Natural killer cell treated with Interleukin-12 subunit alpha and Interleukin-12 subunit beta and Interleukin-15 and Interleukin-18, amount 100 ng/mL, for 72 hours (primary cell): ENCODE measurements at regions not wholly inside any gene's neighbourhood (a gene's known extent, or its start where the extent isn't known, plus 50 kb on each side); places are given as distances from the start of the nearest gene placed in this dataset.
"Not testable (repeated sequence)": the region's sequence is repeated elsewhere in the genome, so short reads cannot be mapped to it uniquely, and the experiment has no call there.

Experiments used
- ATAC-seq, 2 donors: fragments of 150-1000 bp; cut with Tn5 transposase in 1 of 2; sonication (Bioruptor Pico), chemical (Tn5 transposase) in 1 of 2; 2 replicates each; pipeline ENCODE4 v1.10.0; 2021
- DNase-seq: peaks from one replicate; pipeline ENCODE4 v3.0.0; 2022; ENCODE audit warnings: low spot score
- H3K27ac Mint-ChIP-seq, 2 donors: 1 replicate in 1 of 2; 2 replicates in 1 of 2; pipeline ENCODE4 v1.8.0; 2022; ENCODE audit warnings: mixed read lengths in 2 of 2, mild to moderate bottlenecking in 1 of 2, moderate library complexity in 1 of 2
- H3K27me3 Mint-ChIP-seq, 2 donors: 1 replicate in 1 of 2; 2 replicates in 1 of 2; pipeline ENCODE4 v1.8.0; 2022; ENCODE audit warnings: mixed read lengths in 2 of 2
- H3K36me3 Mint-ChIP-seq: one replicate; pipeline ENCODE4 v1.8.0; 2022; ENCODE audit warnings: mixed read lengths
- H3K4me1 Mint-ChIP-seq, 2 donors: 1 replicate in 1 of 2; 2 replicates in 1 of 2; pipeline ENCODE4 v1.8.0; 2022; ENCODE audit warnings: low read depth in 2 of 2, mixed read lengths in 2 of 2, mild to moderate bottlenecking in 1 of 2
- H3K4me3 Mint-ChIP-seq: one replicate; pipeline ENCODE4 v1.8.0; 2022; ENCODE audit warnings: mixed read lengths
- H3K9me3 Mint-ChIP-seq: 2 replicates; pipeline ENCODE4 v1.8.0; 2022; ENCODE audit warnings: mixed read lengths

- Mint-ChIP-seq H3K27me3 (no peaks in the 10 kb centered on the region), H3K36me3 (no peaks in the 10 kb centered on the region), H3K4me3 (no peak overlapping the region), H3K9me3 (peaks cover 7% of the 10 kb centered on the region), H3K27ac (no peak overlapping the region), H3K4me1 (no peaks in the 10 kb centered on the region)
- DNase-seq (no peak), ATAC-seq (no peak)
Observed at GRCh38 chr20:11484479-11484878, 433.2 kb upstream of the BTBD3 start.

- DNase-seq (no peak), ATAC-seq (no peak)
- Mint-ChIP-seq H3K27me3 (no peaks in the 10 kb centered on the region), H3K27ac (no peak overlapping the region), H3K4me1 (no peaks in the 10 kb centered on the region), H3K9me3 (peaks cover 7% of the 10 kb centered on the region), H3K4me3 (no peak overlapping the region), H3K36me3 (peaks cover 5% of the 10 kb centered on the region)
Observed at GRCh38 chr20:11492386-11492785, 425.3 kb upstream of the BTBD3 start.

DNA sequence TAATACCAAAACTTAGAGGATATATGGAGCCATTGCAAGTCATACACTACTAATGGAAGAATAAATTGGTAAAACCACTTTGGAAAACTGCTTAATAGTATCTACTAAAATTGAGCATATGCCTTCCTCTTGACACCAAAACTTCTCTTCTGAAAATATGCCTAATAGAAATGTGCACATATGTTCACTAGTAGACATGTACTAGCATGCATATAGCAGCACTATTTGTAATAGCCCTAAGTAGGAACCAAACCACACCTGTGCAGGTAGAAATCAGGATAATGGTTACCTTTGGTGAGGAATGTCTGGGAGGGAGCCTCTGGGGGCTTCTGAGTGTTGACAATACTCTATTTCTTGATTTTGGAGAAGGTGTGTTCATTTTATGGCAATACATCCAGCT is 424.8 kb upstream of the BTBD3 start:
- no peak overlapping the region for H3K4me3 Mint-ChIP-seq
- ATAC-seq = no peak

GRCh38 chr20:11496380-11496779 is 421.3 kb upstream of the BTBD3 start:
- Mint-ChIP-seq H3K4me3 (no peak overlapping the region), H3K27ac (no peak overlapping the region), H3K4me1 (no peaks in the 10 kb centered on the region), H3K27me3 (no peaks in the 10 kb centered on the region), H3K9me3 (peaks cover 3% of the 10 kb centered on the region), H3K36me3 (peaks cover 5% of the 10 kb centered on the region)
- ATAC-seq = no peak
- no peak for DNase-seq

More for the DNA sequence above, 424.8 kb upstream of the BTBD3 start:
- no peak overlapping the region for H3K27ac Mint-ChIP-seq
- H3K27me3 Mint-ChIP-seq = no peaks in the 10 kb centered on the region
- H3K36me3 Mint-ChIP-seq = peaks cover 5% of the 10 kb centered on the region
- H3K9me3 Mint-ChIP-seq = peaks cover 7% of the 10 kb centered on the region
- DNase-seq = no peak
- H3K4me1 Mint-ChIP-seq = no peaks in the 10 kb centered on the region

DNA sequence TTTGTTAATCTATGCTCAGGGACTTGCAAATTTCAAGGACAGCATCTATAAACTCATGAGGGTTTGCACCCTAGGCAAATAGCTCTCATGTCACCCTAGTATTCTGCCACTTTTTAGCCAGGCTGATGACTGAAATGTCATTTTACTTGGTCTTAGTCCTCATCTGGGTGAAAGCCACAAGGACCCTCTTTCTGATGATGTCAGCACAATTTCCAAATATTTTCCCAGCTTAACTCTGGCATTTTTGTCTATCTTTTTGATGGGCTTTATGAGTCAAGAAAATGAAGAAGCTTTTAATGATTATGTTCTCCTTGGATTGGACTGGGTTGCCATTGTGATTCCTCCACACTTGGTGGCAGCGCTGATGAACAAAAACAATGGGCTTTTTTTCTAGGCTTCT is 420.1 kb upstream of the BTBD3 start:
- peaks cover 3% of the 10 kb centered on the region for H3K9me3 Mint-ChIP-seq
- H3K36me3 Mint-ChIP-seq = peaks cover 5% of the 10 kb centered on the region
- DNase-seq (no peak), ATAC-seq (no peak)
- no peak overlapping the region for H3K4me3 Mint-ChIP-seq
- H3K4me1 Mint-ChIP-seq = no peaks in the 10 kb centered on the region
- H3K27ac Mint-ChIP-seq = no peak overlapping the region
- H3K27me3 Mint-ChIP-seq = no peaks in the 10 kb centered on the region

- peaks cover 11% of the 10 kb centered on the region for H3K9me3 Mint-ChIP-seq
- DNase-seq (no peak), ATAC-seq (no peak)
- H3K4me3 Mint-ChIP-seq = no peak overlapping the region
- H3K36me3 Mint-ChIP-seq = peaks cover 5% of the 10 kb centered on the region
- H3K27ac Mint-ChIP-seq = no peak overlapping the region
- no peaks in the 10 kb centered on the region for H3K27me3 Mint-ChIP-seq
- H3K4me1 Mint-ChIP-seq = no peaks in the 10 kb centered on the region
Observed at GRCh38 chr20:11499101-11499634, 418.5 kb upstream of the BTBD3 start.

GRCh38 chr20:11502061-11502460 is 415.6 kb upstream of the BTBD3 start:
- peaks cover under 1% of the 10 kb centered on the region for H3K36me3 Mint-ChIP-seq
- no peak overlapping the region for H3K27ac Mint-ChIP-seq
- no peak for DNase-seq

GRCh38 chr20:11502671-11503070 is 415.0 kb upstream of the BTBD3 start:
- ATAC-seq (no peak), DNase-seq (no peak)
- Mint-ChIP-seq H3K27me3 (no peaks in the 10 kb centered on the region), H3K4me1 (no peaks in the 10 kb centered on the region), H3K4me3 (no peak overlapping the region), H3K27ac (no peak overlapping the region), H3K36me3 (no peaks in the 10 kb centered on the region), H3K9me3 (peaks cover 20% of the 10 kb centered on the region)

More at GRCh38 chr20:11502061-11502460, 415.6 kb upstream of the BTBD3 start:
- Mint-ChIP-seq H3K27me3 (no peaks in the 10 kb centered on the region), H3K9me3 (peaks cover 20% of the 10 kb centered on the region), H3K4me1 (no peaks in the 10 kb centered on the region), H3K4me3 (no peak overlapping the region)
- ATAC-seq = no peak

GRCh38 chr20:11509776-11510175 is 407.9 kb upstream of the BTBD3 start:
- Mint-ChIP-seq H3K27me3 (no peaks in the 10 kb centered on the region), H3K4me3 (no peak overlapping the region), H3K27ac (no peak overlapping the region), H3K4me1 (no peaks in the 10 kb centered on the region), H3K9me3 (peaks cover 15% of the 10 kb centered on the region), H3K36me3 (no peaks in the 10 kb centered on the region)
- ATAC-seq (no peak), DNase-seq (no peak)

DNA sequence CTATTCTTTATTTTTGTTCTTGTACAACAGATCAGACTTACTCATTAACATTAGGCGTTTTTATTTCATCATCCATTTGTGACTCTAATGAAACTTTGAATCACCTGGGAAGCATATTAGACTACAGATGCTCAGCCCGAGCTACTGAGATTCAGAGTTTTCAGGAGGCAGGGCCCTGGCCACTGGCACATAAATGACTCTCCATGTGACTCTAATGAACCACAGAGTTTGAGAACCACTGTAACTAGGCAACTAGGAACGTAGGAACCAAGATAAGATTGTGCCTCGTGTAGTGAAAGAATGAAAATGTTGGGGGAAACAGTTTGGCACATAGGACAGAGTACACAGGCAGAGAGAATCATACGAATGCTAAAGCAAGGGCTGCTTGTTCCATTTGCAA is 405.9 kb upstream of the BTBD3 start:
- H3K9me3 Mint-ChIP-seq = peaks cover 10% of the 10 kb centered on the region
- DNase-seq (no peak), ATAC-seq (no peak)
- no peaks in the 10 kb centered on the region for H3K27me3 Mint-ChIP-seq
- H3K27ac Mint-ChIP-seq = no peak overlapping the region
- no peaks in the 10 kb centered on the region for H3K4me1 Mint-ChIP-seq
- no peaks in the 10 kb centered on the region for H3K36me3 Mint-ChIP-seq
- H3K4me3 Mint-ChIP-seq = no peak overlapping the region

GRCh38 chr20:11513241-11513745 is 404.4 kb upstream of the BTBD3 start:
- not testable (repeated sequence) for H3K36me3 Mint-ChIP-seq, DNase-seq, H3K27me3 Mint-ChIP-seq, ATAC-seq, H3K27ac Mint-ChIP-seq, H3K4me3 Mint-ChIP-seq, H3K4me1 Mint-ChIP-seq
- H3K9me3 Mint-ChIP-seq = peaks cover 17% of the 10 kb centered on the region

DNA sequence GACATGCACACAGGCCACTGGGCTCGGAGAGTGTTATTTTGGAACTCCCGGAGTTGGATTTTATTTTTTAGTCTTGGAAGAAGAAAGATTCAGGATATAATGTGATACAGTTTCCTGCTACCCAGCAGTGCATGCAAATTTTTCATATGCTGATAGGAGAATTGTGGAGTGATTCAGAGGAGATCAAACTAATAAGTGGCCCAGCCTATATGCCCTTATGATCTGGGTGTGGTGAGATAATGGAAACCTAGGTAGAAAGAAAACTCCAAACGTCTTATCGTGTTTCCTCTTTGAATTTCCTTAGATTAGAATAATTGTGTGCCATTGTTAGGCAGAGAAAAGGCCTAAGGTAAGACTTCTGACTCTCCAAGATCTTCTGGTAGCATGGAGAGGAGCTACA is 401.2 kb upstream of the BTBD3 start:
- DNase-seq (no peak), ATAC-seq (no peak)
- H3K27me3 Mint-ChIP-seq = no peaks in the 10 kb centered on the region
- H3K27ac Mint-ChIP-seq = no peak overlapping the region
- no peaks in the 10 kb centered on the region for H3K4me1 Mint-ChIP-seq
- H3K36me3 Mint-ChIP-seq = no peaks in the 10 kb centered on the region
- H3K4me3 Mint-ChIP-seq = no peak overlapping the region
- H3K9me3 Mint-ChIP-seq = peaks cover 17% of the 10 kb centered on the region

- H3K27me3 Mint-ChIP-seq = no peaks in the 10 kb centered on the region
- ATAC-seq (no peak), DNase-seq (no peak)
- no peaks in the 10 kb centered on the region for H3K4me1 Mint-ChIP-seq
- no peaks in the 10 kb centered on the region for H3K36me3 Mint-ChIP-seq
- H3K9me3 Mint-ChIP-seq = peaks cover 27% of the 10 kb centered on the region
- no peak overlapping the region for H3K27ac Mint-ChIP-seq
- H3K4me3 Mint-ChIP-seq = no peak overlapping the region
Observed at GRCh38 chr20:11520596-11520995, 397.1 kb upstream of the BTBD3 start.

DNA sequence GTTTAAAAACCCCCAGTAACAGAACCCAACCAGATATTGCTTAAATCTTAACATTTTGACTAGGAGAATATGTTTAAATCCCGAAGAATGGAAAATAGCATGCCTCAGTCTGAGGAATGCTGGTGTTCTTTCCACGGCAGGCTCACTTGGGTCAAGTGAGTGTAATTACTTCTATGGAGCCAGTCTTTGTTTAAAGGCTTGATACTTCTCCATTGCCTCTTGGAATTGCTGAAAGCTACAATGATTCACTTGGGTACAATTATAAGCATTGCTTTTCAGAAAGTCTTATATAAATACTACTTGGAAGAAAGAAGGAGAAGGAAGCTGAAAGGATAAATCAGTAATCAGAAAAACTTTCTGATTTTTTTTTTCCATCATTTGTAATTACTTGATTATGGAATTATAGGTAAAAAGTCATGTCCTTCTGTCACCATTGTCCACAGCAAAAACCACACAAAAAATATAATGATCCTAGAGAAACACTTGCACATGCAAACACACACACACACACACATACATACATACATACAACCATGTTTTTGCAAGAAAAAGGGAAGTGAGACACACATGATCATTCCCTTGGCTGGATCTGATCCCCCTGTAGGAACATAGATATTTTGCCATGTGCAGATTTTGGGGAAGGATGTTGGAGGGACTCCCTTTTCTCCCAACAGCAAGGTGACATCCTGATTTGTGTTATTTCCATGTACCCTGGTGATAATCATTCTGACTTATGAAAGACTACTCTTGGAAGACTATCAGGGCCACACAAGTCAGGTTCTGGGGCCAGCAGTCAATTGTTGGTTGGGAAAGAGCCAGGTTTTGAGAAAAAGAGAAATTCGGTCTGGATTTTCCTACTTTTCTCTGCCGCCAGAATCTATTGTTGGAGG is 396.0 kb upstream of the BTBD3 start:
- DNase-seq (no peak), ATAC-seq (no peak)
- peaks cover 24% of the 10 kb centered on the region for H3K9me3 Mint-ChIP-seq
- H3K36me3 Mint-ChIP-seq = no peaks in the 10 kb centered on the region
- H3K4me3 Mint-ChIP-seq = no peak overlapping the region
- no peaks in the 10 kb centered on the region for H3K4me1 Mint-ChIP-seq
- H3K27ac Mint-ChIP-seq = no peak overlapping the region
- no peaks in the 10 kb centered on the region for H3K27me3 Mint-ChIP-seq
